ENCODE measurements at regions not wholly inside any gene's neighbourhood (a gene's known extent, or its start where the extent isn't known, plus 50 kb on each side); places are given as distances from the start of the nearest gene placed in this dataset.
A peak's percentile ranks its signal among the peaks of the same experiment; 100 is the strongest.

GRCh38 chr2:84280873-84281272 is 178.2 kb downstream of the SUCLG1 start:
- TF ChIP-seq, protein P1, sequence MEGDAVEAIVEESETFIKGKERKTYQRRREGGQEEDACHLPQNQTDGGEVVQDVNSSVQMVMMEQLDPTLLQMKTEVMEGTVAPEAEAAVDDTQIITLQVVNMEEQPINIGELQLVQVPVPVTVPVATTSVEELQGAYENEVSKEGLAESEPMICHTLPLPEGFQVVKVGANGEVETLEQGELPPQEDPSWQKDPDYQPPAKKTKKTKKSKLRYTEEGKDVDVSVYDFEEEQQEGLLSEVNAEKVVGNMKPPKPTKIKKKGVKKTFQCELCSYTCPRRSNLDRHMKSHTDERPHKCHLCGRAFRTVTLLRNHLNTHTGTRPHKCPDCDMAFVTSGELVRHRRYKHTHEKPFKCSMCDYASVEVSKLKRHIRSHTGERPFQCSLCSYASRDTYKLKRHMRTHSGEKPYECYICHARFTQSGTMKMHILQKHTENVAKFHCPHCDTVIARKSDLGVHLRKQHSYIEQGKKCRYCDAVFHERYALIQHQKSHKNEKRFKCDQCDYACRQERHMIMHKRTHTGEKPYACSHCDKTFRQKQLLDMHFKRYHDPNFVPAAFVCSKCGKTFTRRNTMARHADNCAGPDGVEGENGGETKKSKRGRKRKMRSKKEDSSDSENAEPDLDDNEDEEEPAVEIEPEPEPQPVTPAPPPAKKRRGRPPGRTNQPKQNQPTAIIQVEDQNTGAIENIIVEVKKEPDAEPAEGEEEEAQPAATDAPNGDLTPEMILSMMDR (IDR thresholded peaks at IDR 0.05; ENCODE audit: low read depth, low read length), result no peak
- peak in 1 of 2 donors; percentile 13 for DNase-seq (ENCODE audit: low read depth in 1 of 2, low spot score in 1 of 2)
- H3K27me3 ChIP-seq, result no peaks in the 10 kb centered on the region
- H3K4me3 ChIP-seq, result no peak overlapping the region
- H3K27ac ChIP-seq, result peak overlapping the region; percentile 70
- no peaks in the 10 kb centered on the region for H3K9me3 ChIP-seq (ENCODE audit: low read depth)
- H3K36me3 ChIP-seq, result no peaks in the 10 kb centered on the region
- peaks cover 11% of the 10 kb centered on the region for H3K4me1 ChIP-seq (ENCODE audit: low read depth)

DNA sequence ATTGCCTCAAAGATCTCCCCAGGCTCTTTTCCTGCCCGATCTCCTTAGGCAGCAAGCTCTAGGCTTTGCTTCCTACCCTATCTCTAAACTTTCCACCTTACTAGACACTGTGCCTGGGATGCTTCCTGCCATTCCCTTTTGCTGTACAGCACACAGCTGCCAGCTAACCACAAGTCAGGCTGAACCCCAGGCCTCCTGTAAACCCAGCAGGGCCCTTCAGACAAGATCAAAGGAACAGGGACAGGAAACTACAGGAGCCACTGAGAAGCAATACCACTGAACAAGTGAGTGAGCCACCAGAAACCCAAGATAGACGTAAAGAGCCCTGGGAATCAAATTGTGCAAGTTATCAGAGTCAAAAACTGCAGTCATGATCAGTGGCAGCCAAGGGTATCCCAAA is 180.7 kb downstream of the SUCLG1 start:
- Histone ChIP-seq H3K4me1 (ENCODE audit: low read depth) (peaks cover 11% of the 10 kb centered on the region), H3K4me3 (no peak overlapping the region), H3K27ac (no peak overlapping the region), H3K36me3 (no peaks in the 10 kb centered on the region), H3K9me3 (ENCODE audit: low read depth) (no peaks in the 10 kb centered on the region), H3K27me3 (no peaks in the 10 kb centered on the region)
- DNase-seq (ENCODE audit: low read depth in 1 of 2, low spot score in 1 of 2), result peak in 1 of 2 donors; percentile 3
- TF ChIP-seq, protein P1 (IDR thresholded peaks at IDR 0.05; ENCODE audit: low read depth, low read length), result no peak

DNA sequence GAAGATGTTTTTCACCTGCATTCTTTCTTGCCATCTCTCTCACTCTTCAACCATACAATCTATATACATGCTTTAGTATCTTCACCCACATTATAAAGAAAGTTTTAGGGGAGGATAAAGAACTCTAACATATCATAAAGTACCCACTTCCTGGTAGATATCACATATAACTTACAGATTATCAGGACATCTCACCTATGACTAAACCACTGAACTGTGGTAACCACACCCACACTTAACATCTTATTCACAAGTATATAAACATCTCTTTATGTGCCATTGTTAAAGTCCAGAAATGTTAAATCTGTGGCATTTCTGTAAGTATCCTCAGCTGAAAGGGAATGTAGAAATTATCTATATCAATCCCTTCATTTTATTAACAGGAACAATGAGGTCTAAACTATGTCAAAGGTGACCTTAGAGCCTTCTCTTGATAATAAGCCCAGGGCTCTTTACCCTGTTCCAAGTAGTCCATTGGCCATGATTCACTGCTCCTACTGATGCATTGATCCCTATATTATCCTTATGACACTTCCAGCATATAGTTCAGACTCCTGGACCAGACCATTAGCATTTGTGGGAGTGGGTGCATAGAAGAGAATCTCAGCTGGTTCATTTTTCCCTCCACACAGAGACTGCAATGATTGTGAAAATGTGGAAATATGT is 182.4 kb downstream of the SUCLG1 start:
- TF ChIP-seq, protein P1 (IDR thresholded peaks at IDR 0.05; ENCODE audit: low read depth, low read length), result no peak
- H3K4me1 ChIP-seq (ENCODE audit: low read depth), result peaks cover 11% of the 10 kb centered on the region

GRCh38 chr2:84273406-84273805 is 185.7 kb downstream of the SUCLG1 start:
- H3K4me3 ChIP-seq, result no peak overlapping the region
- H3K36me3 ChIP-seq, result no peaks in the 10 kb centered on the region
- H3K4me1 ChIP-seq (ENCODE audit: low read depth), result peaks cover 2% of the 10 kb centered on the region
- H3K9me3 ChIP-seq (ENCODE audit: low read depth), result no peaks in the 10 kb centered on the region
- DNase-seq (ENCODE audit: low read depth in 1 of 2, low spot score in 1 of 2), result no peak
- no peak overlapping the region for H3K27ac ChIP-seq
- TF ChIP-seq, protein P1 (IDR thresholded peaks at IDR 0.05; ENCODE audit: low read depth, low read length), result no peak
- H3K27me3 ChIP-seq, result no peaks in the 10 kb centered on the region

More for the DNA sequence above, 182.4 kb downstream of the SUCLG1 start:
- H3K9me3 ChIP-seq (ENCODE audit: low read depth), result no peaks in the 10 kb centered on the region
- H3K27ac ChIP-seq, result no peak overlapping the region
- H3K27me3 ChIP-seq, result no peaks in the 10 kb centered on the region
- no peak overlapping the region for H3K4me3 ChIP-seq
- H3K36me3 ChIP-seq, result no peaks in the 10 kb centered on the region
- DNase-seq (ENCODE audit: low read depth in 1 of 2, low spot score in 1 of 2), result no peak

- DNase-seq (ENCODE audit: low read depth in 1 of 2, low spot score in 1 of 2), result no peak
- Histone ChIP-seq H3K36me3 (no peaks in the 10 kb centered on the region), H3K4me3 (no peak overlapping the region), H3K27ac (no peak overlapping the region), H3K4me1 (ENCODE audit: low read depth) (no peaks in the 10 kb centered on the region), H3K27me3 (no peaks in the 10 kb centered on the region), H3K9me3 (ENCODE audit: low read depth) (no peaks in the 10 kb centered on the region)
- TF ChIP-seq, protein P1 (IDR thresholded peaks at IDR 0.05; ENCODE audit: low read depth, low read length), result no peak
Measured at GRCh38 chr2:84271977-84272376, 187.1 kb downstream of the SUCLG1 start.

Data from cardiac muscle cell (in vitro differentiated cells and primary cell).